GM20000 (cell line): ENCODE measurements at regions not wholly inside any gene's neighbourhood (a gene's known extent, or its start where the extent isn't known, plus 50 kb on each side); places are given as distances from the start of the nearest gene placed in this dataset.
"Not testable (repeated sequence)": the region's sequence is repeated elsewhere in the genome, so short reads cannot be mapped to it uniquely, and the experiment has no call there.

ENCODE experiments used
- DNase-seq: peaks from one replicate; pipeline ENCODE4 v3.0.0; 2012; ENCODE audit warnings: low spot score
- TF ChIP-seq, protein P1 (sequence below): IDR thresholded peaks from 2 replicates; pipeline ENCODE4 v1.5.1; 2012; ENCODE audit warnings: mild to moderate bottlenecking, control low read depth; ENCODE audit errors: extremely low read depth, missing control alignments

DNA sequence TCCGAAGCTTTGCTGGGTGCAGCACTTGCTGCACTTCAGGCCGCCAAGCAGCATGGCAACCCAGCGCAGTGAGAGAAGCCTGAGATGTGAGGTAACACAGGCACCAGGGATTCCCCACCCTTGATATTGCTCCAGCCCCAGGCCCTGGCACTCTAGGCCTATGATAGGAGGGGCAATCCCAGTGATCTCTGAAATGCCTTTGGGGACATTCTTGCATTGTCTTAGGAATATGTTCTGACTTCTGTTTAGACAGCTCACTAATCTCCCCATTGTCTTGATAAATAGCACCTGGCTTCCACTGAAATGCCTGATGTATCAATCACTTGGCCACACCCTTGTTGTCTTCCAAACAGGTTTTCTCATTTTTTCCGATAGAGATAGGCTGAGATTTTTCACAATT lies 102.8 kb downstream of the SOX14 start:
- DNase-seq, result no peak
- TF ChIP-seq, protein P1, sequence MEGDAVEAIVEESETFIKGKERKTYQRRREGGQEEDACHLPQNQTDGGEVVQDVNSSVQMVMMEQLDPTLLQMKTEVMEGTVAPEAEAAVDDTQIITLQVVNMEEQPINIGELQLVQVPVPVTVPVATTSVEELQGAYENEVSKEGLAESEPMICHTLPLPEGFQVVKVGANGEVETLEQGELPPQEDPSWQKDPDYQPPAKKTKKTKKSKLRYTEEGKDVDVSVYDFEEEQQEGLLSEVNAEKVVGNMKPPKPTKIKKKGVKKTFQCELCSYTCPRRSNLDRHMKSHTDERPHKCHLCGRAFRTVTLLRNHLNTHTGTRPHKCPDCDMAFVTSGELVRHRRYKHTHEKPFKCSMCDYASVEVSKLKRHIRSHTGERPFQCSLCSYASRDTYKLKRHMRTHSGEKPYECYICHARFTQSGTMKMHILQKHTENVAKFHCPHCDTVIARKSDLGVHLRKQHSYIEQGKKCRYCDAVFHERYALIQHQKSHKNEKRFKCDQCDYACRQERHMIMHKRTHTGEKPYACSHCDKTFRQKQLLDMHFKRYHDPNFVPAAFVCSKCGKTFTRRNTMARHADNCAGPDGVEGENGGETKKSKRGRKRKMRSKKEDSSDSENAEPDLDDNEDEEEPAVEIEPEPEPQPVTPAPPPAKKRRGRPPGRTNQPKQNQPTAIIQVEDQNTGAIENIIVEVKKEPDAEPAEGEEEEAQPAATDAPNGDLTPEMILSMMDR, result no peak

- no peak for DNase-seq
- TF ChIP-seq, protein P1, result no peak
These were observed 103.5 kb downstream of the SOX14 start for GRCh38 chr3:137867611-137868010.

DNA sequence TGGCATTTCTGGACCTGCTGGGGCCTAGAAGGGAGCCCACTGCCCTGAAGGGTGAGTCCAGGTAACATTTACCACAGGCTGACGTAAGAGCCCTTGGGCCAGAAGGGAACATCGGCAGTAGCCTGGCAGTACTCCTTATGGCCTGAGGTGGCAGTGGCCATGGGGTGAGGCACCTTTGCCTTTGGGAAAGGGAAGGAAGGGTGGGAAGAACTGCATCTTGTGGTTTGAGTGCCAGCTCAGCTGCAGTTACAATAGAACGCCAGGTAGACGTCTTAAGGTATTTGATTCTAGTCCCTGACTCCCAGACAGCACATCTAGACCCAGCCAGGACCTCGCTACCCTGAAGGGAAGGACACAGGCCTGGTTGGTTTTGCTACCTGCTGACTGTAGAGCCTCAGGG lies 104.9 kb downstream of the SOX14 start:
- no peak for DNase-seq
- TF ChIP-seq, protein P1, result no peak

DNA sequence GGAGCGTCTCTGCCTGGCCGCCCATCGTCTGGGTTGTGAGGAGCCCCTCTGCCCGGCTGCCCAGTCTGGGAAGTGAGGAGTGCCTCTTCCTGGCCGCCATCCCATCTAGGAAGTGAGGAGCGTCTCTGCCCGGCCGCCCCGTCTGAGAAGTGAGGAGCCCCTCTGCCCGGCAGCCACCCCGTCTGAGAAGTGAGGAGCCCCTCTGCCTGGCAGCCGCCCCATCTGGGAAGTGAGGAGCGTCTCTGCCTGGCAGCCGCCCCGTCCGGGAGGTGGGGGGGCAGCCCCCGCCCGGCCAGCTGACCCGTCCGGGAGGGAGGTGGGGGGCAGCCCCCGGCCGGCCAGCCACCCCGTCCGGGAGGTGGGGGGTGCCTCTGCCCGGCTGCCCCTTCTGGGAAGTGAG lies 108.5 kb downstream of the SOX14 start:
- DNase-seq, result not testable (repeated sequence)

DNA sequence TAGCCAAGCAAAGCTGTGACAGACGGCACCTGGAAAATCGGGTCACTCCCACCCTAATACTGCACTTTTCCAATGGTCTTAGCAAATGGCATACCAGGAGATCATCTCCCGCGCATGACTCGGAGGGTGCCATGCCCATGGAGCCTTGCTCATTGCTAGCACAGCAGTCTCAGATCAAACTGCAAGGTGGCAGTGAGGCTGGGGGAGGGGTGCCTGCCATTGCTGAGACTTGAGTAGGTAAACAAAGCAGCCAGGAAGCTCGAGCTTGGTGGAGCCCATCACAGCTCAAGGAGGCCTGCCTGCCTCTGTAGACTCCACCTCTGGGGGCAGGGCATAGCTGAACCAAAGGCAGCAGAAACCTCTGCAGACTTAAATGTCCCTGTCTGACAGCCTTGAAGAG lies 113.1 kb upstream of the CLDN18 start:
- DNase-seq, result not testable (repeated sequence)

- TF ChIP-seq, protein P1, result no peak
- DNase-seq, result no peak
These were observed 102.8 kb upstream of the CLDN18 start for GRCh38 chr3:137906985-137907649.

- TF ChIP-seq, protein P1, result no peak
These were observed 85.3 kb upstream of the CLDN18 start for GRCh38 chr3:137924628-137925027.

GRCh38 chr3:137925080-137925479 lies 84.9 kb upstream of the CLDN18 start:
- TF ChIP-seq, protein P1, result no peak
- DNase-seq, result no peak

More at GRCh38 chr3:137924628-137925027, 85.3 kb upstream of the CLDN18 start:
- DNase-seq, result no peak
